ENCODE measurements at regions not wholly inside any gene's neighbourhood (a gene's known extent, or its start where the extent isn't known, plus 50 kb on each side); places are given as distances from the start of the nearest gene placed in this dataset.

- no peak for TF ChIP-seq POLR2AphosphoS5 (IDR thresholded peaks at IDR 0.05; ENCODE audit: low read depth)
- TF ChIP-seq SPI1 (IDR thresholded peaks at IDR 0.05; ENCODE audit: borderline replicate concordance, low read depth), result no peak
- TF ChIP-seq GABPA (IDR thresholded peaks at IDR 0.05; ENCODE audit: low read depth), result no peak
- no peak for TF ChIP-seq CTCF (IDR thresholded peaks at IDR 0.05; ENCODE audit: insufficient read depth, low read length)
- TF ChIP-seq, protein P1, sequence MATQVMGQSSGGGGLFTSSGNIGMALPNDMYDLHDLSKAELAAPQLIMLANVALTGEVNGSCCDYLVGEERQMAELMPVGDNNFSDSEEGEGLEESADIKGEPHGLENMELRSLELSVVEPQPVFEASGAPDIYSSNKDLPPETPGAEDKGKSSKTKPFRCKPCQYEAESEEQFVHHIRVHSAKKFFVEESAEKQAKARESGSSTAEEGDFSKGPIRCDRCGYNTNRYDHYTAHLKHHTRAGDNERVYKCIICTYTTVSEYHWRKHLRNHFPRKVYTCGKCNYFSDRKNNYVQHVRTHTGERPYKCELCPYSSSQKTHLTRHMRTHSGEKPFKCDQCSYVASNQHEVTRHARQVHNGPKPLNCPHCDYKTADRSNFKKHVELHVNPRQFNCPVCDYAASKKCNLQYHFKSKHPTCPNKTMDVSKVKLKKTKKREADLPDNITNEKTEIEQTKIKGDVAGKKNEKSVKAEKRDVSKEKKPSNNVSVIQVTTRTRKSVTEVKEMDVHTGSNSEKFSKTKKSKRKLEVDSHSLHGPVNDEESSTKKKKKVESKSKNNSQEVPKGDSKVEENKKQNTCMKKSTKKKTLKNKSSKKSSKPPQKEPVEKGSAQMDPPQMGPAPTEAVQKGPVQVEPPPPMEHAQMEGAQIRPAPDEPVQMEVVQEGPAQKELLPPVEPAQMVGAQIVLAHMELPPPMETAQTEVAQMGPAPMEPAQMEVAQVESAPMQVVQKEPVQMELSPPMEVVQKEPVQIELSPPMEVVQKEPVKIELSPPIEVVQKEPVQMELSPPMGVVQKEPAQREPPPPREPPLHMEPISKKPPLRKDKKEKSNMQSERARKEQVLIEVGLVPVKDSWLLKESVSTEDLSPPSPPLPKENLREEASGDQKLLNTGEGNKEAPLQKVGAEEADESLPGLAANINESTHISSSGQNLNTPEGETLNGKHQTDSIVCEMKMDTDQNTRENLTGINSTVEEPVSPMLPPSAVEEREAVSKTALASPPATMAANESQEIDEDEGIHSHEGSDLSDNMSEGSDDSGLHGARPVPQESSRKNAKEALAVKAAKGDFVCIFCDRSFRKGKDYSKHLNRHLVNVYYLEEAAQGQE (IDR thresholded peaks at IDR 0.05; ENCODE audit: insufficient replicate concordance, low read depth), result no peak
- DNase-seq (ENCODE audit: low read depth in 1 of 2, low spot score in 1 of 2), result no peak
- no peak overlapping the region for H3K4me3 ChIP-seq (replicated peaks; ENCODE audit: insufficient read depth, low read length)
- H3K27ac ChIP-seq (replicated peaks), result no peak overlapping the region
- peaks cover 2% of the 10 kb centered on the region for H3K27me3 ChIP-seq (ENCODE audit: insufficient read depth, poor library complexity, severe bottlenecking)
Measured at GRCh38 chr2:128772671-128773070, 454.0 kb upstream of the HS6ST1 start.

- TF ChIP-seq CTCF (IDR thresholded peaks at IDR 0.05; ENCODE audit: insufficient read depth, low read length) (no peak), GABPA (IDR thresholded peaks at IDR 0.05; ENCODE audit: low read depth) (no peak), POLR2AphosphoS5 (IDR thresholded peaks at IDR 0.05; ENCODE audit: low read depth) (no peak), SPI1 (IDR thresholded peaks at IDR 0.05; ENCODE audit: borderline replicate concordance, low read depth) (no peak)
- TF ChIP-seq, protein P1 (IDR thresholded peaks at IDR 0.05; ENCODE audit: insufficient replicate concordance, low read depth), result no peak
- no peak for DNase-seq (ENCODE audit: low read depth in 1 of 2, low spot score in 1 of 2)
- Histone ChIP-seq H3K27me3 (ENCODE audit: insufficient read depth, poor library complexity, severe bottlenecking) (peaks cover 2% of the 10 kb centered on the region), H3K4me3 (replicated peaks; ENCODE audit: insufficient read depth, low read length) (no peak overlapping the region), H3K27ac (replicated peaks) (no peak overlapping the region)
Measured at GRCh38 chr2:128773641-128774319, 455.1 kb upstream of the HS6ST1 start.

DNA sequence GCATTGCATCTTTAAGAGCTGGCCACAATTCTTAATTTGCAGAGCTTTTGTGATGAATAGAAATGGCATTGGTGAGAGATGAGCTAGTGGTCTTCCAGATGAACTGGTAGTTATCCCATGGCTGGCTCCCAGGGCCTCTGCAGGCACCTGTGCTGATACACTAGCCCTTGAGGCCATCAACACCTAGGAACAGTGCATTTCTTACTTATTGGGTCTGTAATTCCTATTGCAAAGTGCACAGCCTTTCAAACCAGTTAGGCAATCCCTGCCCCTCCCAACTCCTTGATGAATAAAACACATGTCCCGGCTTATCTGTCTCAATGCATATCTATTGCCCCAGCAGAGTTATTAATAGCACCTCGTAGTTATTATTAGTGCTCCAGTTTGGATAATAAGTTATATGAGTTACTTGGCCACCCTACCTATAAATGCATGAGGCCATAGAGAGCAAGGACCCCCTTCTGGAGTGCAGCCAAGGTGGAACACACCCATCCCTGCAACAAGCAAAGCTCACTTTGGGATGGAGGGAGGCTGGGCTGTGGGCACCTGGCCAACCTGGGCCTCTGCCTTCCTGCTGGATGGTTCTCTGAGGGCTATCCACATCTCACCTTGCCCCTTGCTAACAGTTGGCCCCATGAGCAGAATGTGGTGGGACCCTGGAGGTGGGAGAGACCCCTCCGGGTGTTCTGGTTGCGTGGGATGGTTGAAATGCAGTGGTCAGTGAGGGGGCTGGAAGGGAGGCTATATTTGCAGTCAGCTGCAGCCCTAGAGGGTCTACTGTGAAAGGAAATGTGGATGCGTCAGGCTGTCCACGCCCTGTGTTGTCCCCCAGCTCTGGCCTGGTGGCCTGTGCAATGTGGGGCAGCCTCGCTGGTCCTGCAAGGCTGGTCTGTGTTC is 455.9 kb upstream of the HS6ST1 start:
- no peak for DNase-seq (ENCODE audit: low read depth in 1 of 2, low spot score in 1 of 2)
- TF ChIP-seq POLR2AphosphoS5 (IDR thresholded peaks at IDR 0.05; ENCODE audit: low read depth), result no peak
- TF ChIP-seq GABPA (IDR thresholded peaks at IDR 0.05; ENCODE audit: low read depth), result no peak
- TF ChIP-seq, protein P1 (IDR thresholded peaks at IDR 0.05; ENCODE audit: insufficient replicate concordance, low read depth), result no peak
- TF ChIP-seq SPI1 (IDR thresholded peaks at IDR 0.05; ENCODE audit: borderline replicate concordance, low read depth), result no peak
- TF ChIP-seq CTCF (IDR thresholded peaks at IDR 0.05; ENCODE audit: insufficient read depth, low read length), result no peak
- H3K27me3 ChIP-seq (ENCODE audit: insufficient read depth, poor library complexity, severe bottlenecking), result peaks cover 2% of the 10 kb centered on the region
- H3K4me3 ChIP-seq (replicated peaks; ENCODE audit: insufficient read depth, low read length), result no peak overlapping the region
- no peak overlapping the region for H3K27ac ChIP-seq (replicated peaks)

Measured in HL-60 (cell line).